HuH-7.5 (cell line): ENCODE measurements at regions not wholly inside any gene's neighbourhood (a gene's known extent, or its start where the extent isn't known, plus 50 kb on each side); places are given as distances from the start of the nearest gene placed in this dataset.

ENCODE experiments used
- DNase-seq: peaks from one replicate; pipeline ENCODE4 v3.0.0; 2011; ENCODE audit warnings: low spot score

- no peak for DNase-seq
These were observed 874.1 kb downstream of the GRM8 start for GRCh38 chr7:126378642-126379041.

GRCh38 chr7:126370038-126370668 is 882.6 kb downstream of the GRM8 start:
- DNase-seq = no peak

- DNase-seq = no peak
These were observed 890.0 kb downstream of the GRM8 start for GRCh38 chr7:126362746-126363145.

- no peak for DNase-seq
These were observed 891.6 kb downstream of the GRM8 start for GRCh38 chr7:126361183-126361582.

GRCh38 chr7:126339813-126340212 is 912.9 kb downstream of the GRM8 start:
- DNase-seq = no peak

- DNase-seq = no peak
These were observed 947.1 kb downstream of the GRM8 start for GRCh38 chr7:126305671-126306070.

GRCh38 chr7:126303926-126304325 is 948.8 kb downstream of the GRM8 start:
- DNase-seq = no peak

GRCh38 chr7:126302639-126303038 is 950.1 kb downstream of the GRM8 start:
- no peak for DNase-seq

- DNase-seq = no peak
These were observed 966.4 kb downstream of the GRM8 start for GRCh38 chr7:126286317-126286716.

- no peak for DNase-seq
These were observed 1016.5 kb downstream of the GRM8 start for GRCh38 chr7:126236261-126236660.

GRCh38 chr7:126228356-126229061 is 1024.2 kb downstream of the GRM8 start:
- no peak for DNase-seq

GRCh38 chr7:126227643-126228042 is 1025.1 kb downstream of the GRM8 start:
- no peak for DNase-seq

- no peak for DNase-seq
These were observed 1025.7 kb downstream of the GRM8 start for GRCh38 chr7:126227055-126227454.

- DNase-seq = no peak
These were observed 1029.0 kb downstream of the GRM8 start for GRCh38 chr7:126223729-126224128.

- no peak for DNase-seq
These were observed 1030.0 kb downstream of the GRM8 start for GRCh38 chr7:126222782-126223181.

- DNase-seq = no peak
These were observed 1037.0 kb downstream of the GRM8 start for GRCh38 chr7:126215785-126216184.

GRCh38 chr7:126213876-126214275 is 1038.9 kb downstream of the GRM8 start:
- DNase-seq = no peak

GRCh38 chr7:126211875-126212274 is 1040.9 kb downstream of the GRM8 start:
- DNase-seq = no peak

GRCh38 chr7:126210707-126211106 is 1042.0 kb downstream of the GRM8 start:
- DNase-seq = no peak

- DNase-seq = no peak
These were observed 1049.6 kb downstream of the GRM8 start for GRCh38 chr7:126203185-126203584.

GRCh38 chr7:126202177-126202576 is 1050.6 kb downstream of the GRM8 start:
- no peak for DNase-seq

GRCh38 chr7:126185959-126186580 is 1066.7 kb downstream of the GRM8 start:
- DNase-seq = no peak

GRCh38 chr7:126179916-126180315 is 1072.8 kb downstream of the GRM8 start:
- no peak for DNase-seq
